K562 (cell line): ENCODE measurements at regions not wholly inside any gene's neighbourhood (a gene's known extent, or its start where the extent isn't known, plus 50 kb on each side); places are given as distances from the start of the nearest gene placed in this dataset.

Source experiments
- BRD9 ChIP-seq: fragments of 450-650 bp; IDR thresholded peaks from 2 replicates; pipeline ENCODE4 v1.6.1; 2018; ENCODE audit warnings: low read depth; ENCODE audit not compliant: partially characterized antibody
- CTCF ChIP-seq, 3 experiments: IDR thresholded peaks in 2 of 3; conservative IDR thresholded peaks in 1 of 3; 2 replicates each; pipeline ENCODE4 v1.5.1; 2011 to 2012; ENCODE audit warnings: low read length in 3 of 3, mild to moderate bottlenecking in 3 of 3, control low read depth in 2 of 3, improper control_type of control experiment in 1 of 3, inconsistent platforms in 1 of 3, low read depth in 1 of 3, mixed read lengths in 1 of 3, moderate library complexity in 1 of 3; ENCODE audit not compliant: insufficient read depth in 2 of 3
- CXXC5 ChIP-seq: fragments of 250-450 bp; sonication (Bioruptor Pico); IDR thresholded peaks from 2 replicates; pipeline ENCODE4 v1.8.0; 2022; ENCODE audit warnings: inconsistent platforms, mild to moderate bottlenecking, moderate library complexity
- E2F4 ChIP-seq: sonication (generic); formaldehyde crosslinking; IDR thresholded peaks from 2 replicates; pipeline ENCODE4 v1.8.0; 2022; ENCODE audit warnings: mild to moderate bottlenecking, low read depth, missing genetic modification reagents
- ETV6 ChIP-seq, 3 experiments: fragments of 150-350 bp in 1 of 3; sonication (generic) in 1 of 3; formaldehyde crosslinking in 1 of 3; IDR thresholded peaks; 2 replicates each; pipeline versions ENCODE4 v1.6.1 to v1.8.0; 2014 to 2022; ENCODE audit warnings: borderline replicate concordance in 2 of 3, low read depth in 2 of 3, antibody characterized with exemption in 1 of 3, low read length in 1 of 3, mild to moderate bottlenecking in 1 of 3, missing genetic modification reagents in 1 of 3
- EZH2 ChIP-seq: IDR thresholded peaks from 2 replicates; pipeline ENCODE4 v1.6.1; 2012; ENCODE audit warnings: low read depth, mild to moderate bottlenecking, inconsistent platforms, low read length, borderline replicate concordance
- GTF2B ChIP-seq: IDR thresholded peaks from 2 replicates; pipeline ENCODE4 v1.6.1; 2011; ENCODE audit not compliant: insufficient read length; ENCODE audit errors: extremely low read depth
- JUNB ChIP-seq: fragments of 450-650 bp; formaldehyde crosslinking; conservative IDR thresholded peaks from 2 replicates; pipeline ENCODE4 v1.4.0; 2020; ENCODE audit warnings: mild to moderate bottlenecking
- KDM2B ChIP-seq: fragments of 250-450 bp; sonication (Bioruptor Pico); IDR thresholded peaks from 2 replicates; pipeline ENCODE4 v1.8.0; 2021; ENCODE audit warnings: mild to moderate bottlenecking, moderate library complexity
- POLR2A ChIP-seq: fragments of 450-650 bp; conservative IDR thresholded peaks from 2 replicates; pipeline ENCODE4 v1.6.1; 2016
- ZFP91 ChIP-seq: sonication (generic); formaldehyde crosslinking; IDR thresholded peaks from 2 replicates; pipeline ENCODE4 v1.8.0; 2022; ENCODE audit warnings: mild to moderate bottlenecking, missing genetic modification reagents

- TF ChIP-seq ETV6 (IDR thresholded peaks at IDR 0.05; ENCODE audit: borderline replicate concordance in 1 of 2, low read depth in 2 of 2, low read length in 1 of 2) (no peak), ETV6 (CRISPR knock-in tag; IDR thresholded peaks at IDR 0.05; ENCODE audit: borderline replicate concordance) (no peak), GTF2B (no peak), CTCF (IDR thresholded peaks at IDR 0.05 in 2 of 3, conservative IDR thresholded peaks at IDR 0.05 in 1 of 3; ENCODE audit: insufficient read depth in 2 of 3, low read depth in 1 of 3, low read length in 3 of 3) (no peak), KDM2B (CRISPR knock-in tag) (no peak), E2F4 (CRISPR knock-in tag) (no peak), ZFP91 (CRISPR knock-in tag) (no peak), CXXC5 (CRISPR knock-in tag) (no peak), JUNB (no peak), POLR2A (no peak), BRD9 (no peak), EZH2 (no peak)
Measured at GRCh38 chr2:142629193-142629592, 248.3 kb upstream of the KYNU start.
